HS-5 (cell line): ENCODE measurements at regions not wholly inside any gene's neighbourhood (a gene's known extent, or its start where the extent isn't known, plus 50 kb on each side); places are given as distances from the start of the nearest gene placed in this dataset.
"Not testable (repeated sequence)": the region's sequence is repeated elsewhere in the genome, so short reads cannot be mapped to it uniquely, and the experiment has no call there.

ENCODE experiments used
- DNase-seq: peaks from one replicate; pipeline ENCODE4 v3.0.0-alpha.2; 2012; ENCODE audit warnings: low read depth

DNA sequence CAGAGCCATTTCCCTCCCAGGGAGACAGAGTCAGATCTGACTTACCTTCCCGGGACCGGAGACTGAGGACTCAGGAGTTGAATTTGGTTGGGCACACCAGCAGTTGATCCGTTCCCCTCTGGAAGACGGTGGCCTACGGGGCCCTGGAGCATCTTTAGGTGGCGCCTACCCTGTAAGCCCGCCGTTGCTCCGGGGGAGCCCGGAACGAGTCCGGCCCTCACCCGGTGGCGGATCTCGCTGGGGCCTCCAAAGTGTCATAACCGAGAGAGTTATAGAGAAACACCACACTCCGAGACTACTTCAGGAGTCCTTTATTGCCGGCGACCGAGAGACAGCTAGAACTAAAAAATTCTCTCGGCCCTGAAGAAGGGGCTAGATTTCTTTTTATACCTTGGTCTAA lies 182.8 kb upstream of the MBL2 start:
- no peak for DNase-seq

DNA sequence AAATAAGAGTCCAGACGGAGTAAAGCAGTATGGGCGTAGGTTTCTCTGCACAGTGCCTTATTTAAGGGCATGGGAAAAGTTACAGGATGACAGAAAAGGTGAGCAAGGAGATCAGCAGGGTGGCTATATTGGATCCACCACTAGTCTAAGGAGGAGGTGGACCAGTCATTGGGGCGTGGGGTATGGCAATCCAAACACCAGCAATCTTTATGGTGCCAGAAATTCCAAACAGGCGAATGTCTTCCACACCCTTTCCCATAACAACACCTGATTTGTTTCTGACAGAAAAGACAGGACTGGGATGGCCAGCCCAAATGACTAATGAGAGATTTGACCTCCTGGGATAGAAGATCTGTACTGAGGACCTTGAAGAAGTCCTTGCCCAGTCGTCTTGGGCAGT lies 181.8 kb upstream of the MBL2 start:
- DNase-seq: no peak

DNA sequence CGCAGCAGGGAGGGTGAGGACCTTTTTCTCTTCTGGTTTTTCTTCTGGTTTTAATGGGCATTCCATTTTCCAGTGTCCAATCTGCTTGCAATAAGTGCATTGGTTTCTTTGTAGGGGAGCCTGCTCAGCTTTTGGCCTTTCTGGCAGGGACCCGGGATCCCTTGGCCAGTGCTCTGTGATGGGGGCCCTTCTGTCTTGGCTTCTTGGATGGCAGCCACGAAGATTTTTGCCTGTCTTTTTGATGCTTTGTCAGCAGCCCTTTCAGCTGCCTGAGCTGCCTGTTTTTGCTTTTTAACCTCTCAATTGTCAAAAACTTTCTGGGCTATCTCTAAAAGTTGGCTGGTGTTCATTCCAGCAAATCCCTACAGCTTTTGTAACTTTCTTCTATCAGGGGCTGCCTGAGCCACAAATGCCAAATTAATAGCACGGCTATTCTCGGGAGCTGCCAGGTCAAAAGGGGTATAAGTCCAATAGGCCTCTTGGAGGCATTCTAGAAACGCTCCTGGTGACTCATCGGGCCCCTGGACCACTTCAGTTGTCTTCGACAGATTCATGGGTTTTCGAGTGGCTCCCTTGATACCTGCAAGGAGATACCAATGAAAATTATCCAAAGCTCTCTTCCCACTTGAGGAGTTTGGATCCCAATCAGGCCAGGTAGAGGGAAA lies 179.9 kb upstream of the MBL2 start:
- no peak for DNase-seq

DNA sequence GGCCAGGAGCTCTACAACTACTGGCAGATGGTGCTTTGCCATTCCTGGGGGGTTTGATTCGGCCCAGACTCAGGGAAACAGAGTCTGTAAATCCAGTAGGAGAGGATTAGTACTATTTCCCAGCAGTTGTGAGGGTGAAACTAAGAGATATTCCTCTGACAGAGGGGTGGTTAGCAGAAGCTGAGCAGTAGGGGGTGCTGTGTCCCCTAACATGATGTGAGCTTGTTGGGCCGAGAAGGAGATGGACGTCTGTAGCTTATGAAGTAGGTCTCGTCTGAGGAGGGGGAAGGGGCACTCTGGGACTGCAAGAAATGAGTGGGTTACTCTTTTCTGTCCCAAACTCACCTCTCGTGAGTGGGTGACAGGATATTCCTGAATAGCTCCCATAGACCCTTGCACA lies 179.2 kb upstream of the MBL2 start:
- DNase-seq: no peak

DNA sequence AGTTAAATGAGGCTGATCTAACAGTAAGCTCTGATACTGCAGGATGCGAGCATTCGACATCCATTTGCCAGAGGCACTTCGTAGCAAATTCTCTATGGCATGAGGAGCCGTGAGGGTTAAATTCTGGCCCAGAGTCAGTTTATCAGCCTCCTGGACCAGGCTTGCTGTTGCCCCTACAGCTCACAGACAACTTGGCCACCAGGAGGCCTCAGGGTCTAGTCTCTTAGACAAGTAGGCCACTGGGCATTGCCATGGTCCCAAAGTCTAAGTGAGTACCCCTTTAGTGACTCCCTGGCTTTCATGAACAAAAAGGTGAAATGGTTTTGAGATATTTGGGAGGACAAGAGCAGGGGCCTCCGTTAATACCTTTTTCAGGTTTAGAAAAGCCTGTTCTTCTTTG lies 178.0 kb upstream of the MBL2 start:
- DNase-seq: no peak

DNA sequence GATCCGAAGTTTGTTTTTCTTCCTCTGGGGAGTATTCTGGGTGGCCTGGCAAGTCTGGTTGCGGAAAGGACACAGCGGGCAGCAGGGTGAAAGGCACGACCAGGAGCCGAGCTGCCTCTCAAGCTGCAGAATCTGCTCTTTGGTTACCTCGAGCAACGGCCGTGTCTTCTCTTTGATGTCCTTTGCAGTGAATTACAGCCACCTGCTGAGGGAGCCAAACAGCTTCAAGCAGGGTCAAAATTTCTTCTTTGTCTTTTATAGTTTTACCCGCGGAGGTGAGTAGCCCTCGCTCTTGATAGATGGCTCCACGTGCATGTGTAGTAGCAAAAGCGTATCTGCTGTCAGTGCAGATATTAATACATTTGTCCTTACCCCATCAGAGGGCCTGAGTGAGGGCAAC lies 177.3 kb upstream of the MBL2 start:
- no peak for DNase-seq

DNA sequence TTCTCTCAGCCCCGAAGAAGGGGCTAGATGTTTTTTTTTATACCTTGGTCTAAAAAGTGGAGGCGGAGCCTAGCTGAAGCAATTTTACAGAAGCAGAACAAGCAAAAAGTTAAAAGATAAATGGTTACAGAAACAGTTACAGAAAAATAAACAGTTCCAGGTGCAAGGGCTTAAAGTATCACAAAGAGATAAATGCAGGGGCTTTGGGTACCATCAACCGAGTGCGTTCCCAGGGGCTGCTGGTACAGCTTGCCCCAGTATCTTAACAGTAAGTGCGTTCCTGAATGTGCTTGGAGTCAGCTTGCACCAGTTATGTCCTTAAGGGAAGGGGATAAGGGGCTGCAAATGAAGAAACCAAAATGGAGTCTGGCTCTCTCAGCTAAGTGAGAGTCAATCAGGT lies 173.9 kb upstream of the MBL2 start:
- DNase-seq: no peak

DNA sequence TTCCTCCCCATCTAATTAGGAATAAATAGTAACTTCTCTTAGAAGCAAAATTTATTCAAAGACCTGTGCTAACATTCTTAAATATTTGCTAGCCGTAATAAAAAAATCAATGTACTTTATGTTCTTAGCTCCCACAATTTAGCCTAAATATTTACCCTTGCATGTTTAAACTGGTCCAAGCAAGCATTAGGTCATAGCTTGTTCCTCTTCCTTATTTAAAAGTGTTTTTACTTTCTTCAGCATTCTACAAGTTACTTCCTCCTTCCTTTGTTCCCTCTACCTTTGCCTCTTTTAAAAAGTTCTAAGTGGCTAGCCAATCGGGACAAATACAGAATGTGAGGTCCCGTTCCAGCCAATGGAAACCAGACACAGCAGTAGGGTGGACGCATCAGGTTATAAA lies 172.9 kb upstream of the MBL2 start:
- not testable (repeated sequence) for DNase-seq

DNA sequence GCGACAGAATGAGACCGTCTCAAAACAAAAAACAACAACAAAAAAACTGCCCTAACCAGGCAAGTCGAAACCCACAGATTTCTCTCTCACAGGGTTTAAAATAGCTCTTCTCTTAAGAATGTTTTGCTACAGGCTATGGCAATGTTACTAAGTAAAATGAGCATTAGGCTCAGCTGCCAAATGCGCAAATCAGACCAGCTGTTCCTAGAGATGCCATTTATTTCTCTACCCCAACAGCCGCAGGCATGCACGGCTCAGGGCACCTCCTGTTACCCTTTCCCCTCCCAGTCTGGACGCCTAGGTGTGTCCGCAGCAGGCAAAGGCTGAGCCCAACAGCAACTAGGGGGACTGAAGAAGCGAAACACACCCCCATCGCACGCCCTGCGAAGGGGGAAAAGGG lies 168.3 kb upstream of the MBL2 start:
- no peak for DNase-seq

DNA sequence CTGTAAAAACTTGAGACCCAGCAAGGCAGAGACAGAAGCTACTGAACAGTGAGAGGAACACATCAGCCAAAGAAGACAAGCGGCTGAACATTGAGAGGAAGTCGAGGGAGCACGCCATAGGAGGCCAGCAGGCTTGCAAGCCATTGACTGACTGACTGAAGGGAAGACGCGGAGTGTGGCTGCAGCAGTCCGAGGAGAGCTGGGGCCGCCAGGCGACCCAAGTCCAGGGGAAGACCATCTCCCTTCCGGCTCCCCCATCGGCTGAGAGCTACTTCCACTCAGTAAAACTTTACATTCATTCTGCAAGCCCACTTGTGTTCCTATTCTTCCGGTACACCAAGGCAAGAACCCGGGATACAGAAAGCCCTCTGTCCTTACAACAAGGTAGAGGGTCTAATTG lies 167.3 kb upstream of the MBL2 start:
- no peak for DNase-seq

DNA sequence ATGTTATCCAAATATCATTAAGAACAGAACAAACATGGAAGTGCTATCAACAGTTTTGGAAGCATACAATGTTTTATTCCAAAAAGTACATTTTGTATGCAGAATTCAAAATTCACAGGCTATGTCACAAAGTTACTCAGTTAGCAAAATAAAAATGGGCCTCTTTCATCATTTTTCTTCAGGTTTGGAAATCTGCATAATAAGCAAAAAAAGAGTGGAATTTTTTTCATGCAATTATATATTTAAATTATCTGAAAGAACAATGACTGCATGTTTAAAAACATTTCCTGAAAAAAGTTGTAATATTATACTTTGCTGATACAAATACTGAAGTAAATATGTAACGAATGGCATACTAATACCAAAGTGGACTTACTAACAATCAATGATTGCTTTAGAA lies 161.2 kb upstream of the MBL2 start:
- DNase-seq: no peak

DNA sequence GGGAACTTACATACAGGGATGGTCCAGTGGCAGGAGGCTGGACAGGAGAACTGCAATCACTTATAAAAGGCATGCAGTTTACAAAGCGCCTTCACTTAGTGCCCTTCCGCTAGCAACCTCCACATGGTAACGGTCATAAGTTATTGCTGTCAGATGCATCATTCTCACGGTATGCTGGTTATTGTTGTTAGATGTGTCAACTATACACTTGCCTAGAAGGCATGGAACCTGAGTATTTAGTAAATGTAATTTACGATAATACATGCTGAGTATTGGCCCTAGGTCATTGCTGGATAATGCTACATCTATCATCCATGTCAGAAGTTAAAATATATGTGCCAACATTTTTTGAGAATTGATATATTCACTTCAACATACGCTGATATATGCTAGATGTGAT lies 155.1 kb upstream of the MBL2 start:
- no peak for DNase-seq

DNA sequence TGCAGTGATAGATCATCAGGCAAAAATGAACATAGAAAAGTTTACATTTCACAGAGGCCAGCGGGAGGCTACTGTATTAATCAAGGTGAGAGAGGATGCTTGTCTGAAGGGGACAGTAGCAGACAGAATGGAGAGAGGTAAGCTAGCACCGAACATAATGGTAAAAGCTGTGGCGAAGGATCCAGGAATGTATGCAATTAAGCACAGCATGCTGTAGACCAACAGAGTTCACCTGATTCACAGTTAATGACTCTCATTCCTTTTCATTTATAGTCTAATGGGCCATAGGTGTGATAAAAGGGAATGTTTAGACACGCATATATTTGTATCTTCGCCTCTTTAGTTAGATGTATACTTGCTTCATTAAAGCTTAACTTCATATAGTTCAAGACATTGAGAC lies 150.9 kb upstream of the MBL2 start:
- no peak for DNase-seq

DNA sequence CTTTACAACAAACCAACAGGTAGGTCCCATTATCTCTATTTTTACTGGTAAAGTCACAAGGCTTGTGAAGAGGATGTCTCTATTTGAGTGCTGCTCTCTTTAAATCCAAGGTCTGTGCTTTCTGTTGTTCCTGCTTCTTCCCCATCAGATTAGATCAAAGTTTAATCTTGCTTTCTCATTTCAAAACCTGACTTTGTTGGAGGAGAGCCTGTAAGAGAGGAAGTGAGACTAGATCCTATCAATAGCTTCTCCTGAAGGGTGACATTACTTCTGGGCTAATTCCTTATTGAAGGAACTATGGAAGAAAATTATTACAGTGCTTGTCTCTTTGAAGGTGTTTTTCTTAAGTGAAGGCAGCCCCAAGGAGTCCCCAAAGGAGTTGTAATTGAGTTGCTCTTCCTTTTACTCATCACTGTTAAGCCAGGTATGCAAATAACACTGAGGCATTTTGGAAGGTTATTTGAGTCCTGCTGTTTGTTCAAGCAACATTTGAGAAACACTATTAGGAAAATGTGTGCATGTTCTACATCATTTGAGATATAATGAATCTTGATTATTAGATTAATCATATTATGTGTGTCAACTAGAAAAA lies 146.2 kb upstream of the MBL2 start:
- DNase-seq: no peak

DNA sequence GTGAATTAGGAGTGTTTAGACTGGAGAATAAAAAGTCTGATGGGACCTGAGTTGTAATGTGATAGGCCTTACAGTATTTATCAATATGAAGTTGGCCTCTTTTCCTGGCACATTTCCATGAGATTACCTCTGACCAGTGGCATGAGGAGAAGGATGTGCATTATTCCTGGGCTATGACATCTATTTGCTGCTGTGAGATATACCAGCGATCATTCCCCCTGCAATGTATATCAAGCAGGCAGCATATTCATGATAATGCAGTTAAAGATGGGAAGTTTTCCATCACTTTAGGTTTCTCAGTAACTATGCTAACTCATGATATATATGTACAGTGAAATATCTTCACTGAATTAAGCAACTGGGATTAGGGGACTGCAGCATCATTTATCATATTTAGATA lies 142.8 kb upstream of the MBL2 start:
- no peak for DNase-seq

DNA sequence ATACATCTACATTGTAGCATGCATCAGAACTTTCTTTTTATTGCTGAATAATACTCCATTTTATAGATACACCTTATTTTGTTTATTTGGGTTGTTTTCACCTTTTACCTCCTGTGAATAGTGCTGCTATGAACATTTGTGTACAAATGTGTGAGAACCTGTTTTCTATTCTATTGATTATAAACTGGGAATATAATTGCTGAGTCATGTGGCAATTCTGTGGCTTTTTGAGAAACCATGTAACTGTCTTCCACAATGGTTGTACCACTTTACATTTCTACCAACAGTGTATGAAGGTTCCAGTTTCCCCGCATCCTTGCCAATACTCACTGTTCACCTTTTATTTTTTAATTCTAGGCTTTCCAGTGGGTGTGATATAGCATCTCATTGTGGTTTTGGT lies 138.6 kb upstream of the MBL2 start:
- DNase-seq: no peak

DNA sequence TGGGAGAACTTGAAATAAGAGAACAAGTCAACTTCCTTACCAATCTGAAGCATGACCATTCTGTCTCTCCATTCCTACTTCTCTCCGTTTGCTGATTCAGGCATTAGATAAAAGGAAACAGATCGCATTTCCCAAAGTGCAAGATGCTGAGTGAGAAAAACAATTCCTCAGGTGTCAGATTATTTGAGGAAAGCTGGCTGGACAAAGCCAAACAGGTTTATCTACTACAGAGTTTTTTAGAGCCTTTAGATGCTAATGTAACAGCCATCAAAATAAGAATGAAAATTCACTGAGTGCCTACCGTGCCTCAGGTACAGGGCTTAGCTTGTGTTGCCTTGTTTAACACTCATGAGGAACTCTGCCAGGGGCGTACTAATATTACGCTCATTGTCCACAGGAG lies 135.9 kb upstream of the MBL2 start:
- no peak for DNase-seq

DNA sequence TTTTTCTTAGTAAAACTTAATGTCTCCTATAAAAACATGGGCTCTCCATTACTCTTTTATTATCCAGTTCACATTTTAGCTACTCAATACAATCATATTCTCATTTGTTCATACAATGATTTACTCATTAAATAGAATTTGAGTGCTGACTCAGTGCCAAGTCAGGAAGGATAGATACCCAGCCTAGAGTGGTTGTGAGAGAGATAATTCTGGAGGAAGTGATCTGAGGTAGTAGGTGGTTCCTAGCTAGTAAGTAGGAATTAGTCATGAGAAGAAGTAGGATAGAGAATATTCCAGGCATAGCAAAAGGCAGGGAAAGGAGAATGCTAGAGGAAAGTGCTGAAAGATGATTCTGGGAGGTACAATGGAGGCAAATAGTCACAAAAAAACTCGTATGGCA lies 133.5 kb upstream of the MBL2 start:
- no peak for DNase-seq

DNA sequence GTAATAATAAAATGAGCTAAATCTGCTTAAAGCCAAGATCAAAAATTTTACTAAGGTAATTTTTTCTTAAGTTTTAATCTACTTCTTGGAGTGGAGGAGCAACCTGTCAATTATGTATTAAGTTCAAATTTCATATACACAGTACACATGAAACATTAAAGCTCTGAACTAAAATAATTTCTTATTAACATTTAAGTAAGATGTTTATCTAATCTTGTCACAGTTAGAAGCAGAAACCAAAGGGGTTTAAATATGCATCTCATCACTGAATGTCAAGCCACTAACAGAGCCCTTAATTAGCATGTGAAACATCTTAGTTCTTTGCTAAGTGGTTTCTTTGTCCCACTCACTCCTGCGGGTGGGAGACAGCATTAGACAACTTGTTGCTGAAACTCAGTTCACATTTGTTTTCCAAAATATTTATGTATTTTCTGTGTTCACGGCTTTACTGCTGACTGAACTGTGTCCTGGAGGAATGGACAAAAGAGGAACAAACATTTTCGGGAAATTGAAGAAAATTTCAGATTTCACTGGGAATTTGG lies 130.9 kb upstream of the MBL2 start:
- DNase-seq: no peak

DNA sequence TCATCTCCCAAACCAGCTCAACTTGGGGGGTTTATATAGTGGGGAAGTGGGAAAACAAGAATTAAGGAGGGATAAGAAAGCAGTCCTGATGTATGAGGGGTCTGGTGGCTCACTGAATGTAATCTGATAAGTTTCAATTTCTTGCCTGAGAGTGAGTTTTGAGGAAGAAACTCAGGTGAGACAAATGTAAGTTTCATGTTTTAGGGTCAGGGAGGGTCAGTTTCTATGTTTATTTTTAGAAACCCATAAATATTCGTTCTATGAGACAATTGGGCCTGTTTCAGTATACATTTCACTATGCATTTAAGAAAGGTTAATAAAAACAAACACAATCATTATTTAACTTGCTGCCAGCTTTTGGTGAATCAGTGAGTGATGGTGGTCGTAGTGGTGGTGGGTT lies 128.0 kb upstream of the MBL2 start:
- DNase-seq: no peak

DNA sequence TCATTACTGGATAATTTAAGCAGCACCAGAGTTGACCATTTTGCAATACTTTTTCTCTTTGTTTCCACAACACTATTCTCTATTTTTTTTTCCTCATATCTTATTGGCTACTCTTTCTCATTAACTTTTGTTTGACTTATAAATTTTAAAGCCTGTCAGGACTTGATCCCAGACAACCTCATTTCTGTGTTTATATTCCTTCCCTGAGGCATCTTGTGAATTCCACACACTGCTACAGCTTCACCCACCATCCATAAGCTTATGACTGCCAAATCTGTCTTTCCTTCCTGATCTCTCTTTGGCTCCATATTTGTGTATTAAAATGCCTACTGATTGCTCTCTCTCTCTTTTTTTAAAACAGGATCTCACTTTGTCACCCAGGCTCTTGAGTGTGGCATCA lies 124.6 kb upstream of the MBL2 start:
- DNase-seq: no peak

DNA sequence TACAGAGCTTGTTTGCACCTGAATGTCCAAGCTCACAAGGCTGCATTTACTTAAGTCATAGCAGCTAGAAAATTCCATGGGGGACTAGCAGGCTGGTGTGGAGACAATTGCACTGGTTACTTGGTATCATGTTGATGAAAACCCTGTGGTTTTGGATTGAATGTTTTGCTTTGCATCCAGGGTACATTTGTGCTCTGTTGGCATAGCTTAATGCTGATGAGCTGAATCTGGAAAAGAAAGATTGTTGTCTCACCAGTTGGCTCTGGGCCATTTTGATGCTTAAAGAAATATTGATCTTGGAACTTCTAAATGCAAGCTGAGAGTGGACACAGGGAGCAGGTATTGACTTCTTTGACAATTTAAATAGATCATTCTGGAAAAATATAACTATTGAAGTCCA lies 122.5 kb upstream of the MBL2 start:
- no peak for DNase-seq

DNA sequence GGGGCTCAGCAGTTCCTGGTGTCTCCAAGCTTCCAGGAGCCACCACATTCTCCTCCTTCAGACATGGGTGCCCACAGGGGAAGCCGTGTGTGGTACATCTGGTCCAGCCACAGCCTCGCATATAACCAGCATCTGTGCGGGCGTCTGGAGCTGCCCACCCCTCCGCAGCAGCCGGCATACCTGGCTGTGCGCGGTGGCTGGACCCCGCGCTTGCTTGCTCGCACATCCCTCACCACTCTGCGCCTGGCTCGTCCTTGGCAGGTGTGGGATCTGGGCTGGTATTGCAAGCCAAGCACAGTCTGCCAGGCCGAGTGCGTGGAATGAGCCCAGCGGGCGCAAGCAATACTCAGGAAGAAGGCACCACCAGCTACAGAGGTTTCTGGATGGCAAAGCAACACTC lies 117.7 kb upstream of the MBL2 start:
- DNase-seq: no peak

DNA sequence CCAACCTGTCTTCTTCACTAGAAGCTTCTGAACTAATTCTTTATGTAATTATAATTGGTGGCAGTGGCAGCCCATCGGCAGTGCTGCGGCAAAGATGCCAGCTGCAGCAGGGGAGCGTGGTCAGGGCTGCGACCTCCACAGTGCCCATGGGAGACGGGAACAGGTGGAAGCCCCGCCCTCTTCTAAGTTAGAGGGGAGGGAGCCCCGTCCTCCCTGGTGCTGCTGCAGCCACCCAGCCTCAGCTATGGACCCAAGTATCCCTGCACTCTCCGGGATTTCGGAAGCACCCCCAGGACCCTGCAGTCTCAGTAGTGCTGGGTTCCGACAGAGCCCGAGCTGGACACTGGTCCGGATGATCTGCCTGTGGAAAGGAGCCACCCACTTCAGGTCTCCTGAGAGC lies 117.0 kb upstream of the MBL2 start:
- DNase-seq: no peak
